ENCODE measurements at regions not wholly inside any gene's neighbourhood (a gene's known extent, or its start where the extent isn't known, plus 50 kb on each side); places are given as distances from the start of the nearest gene placed in this dataset.

DNA sequence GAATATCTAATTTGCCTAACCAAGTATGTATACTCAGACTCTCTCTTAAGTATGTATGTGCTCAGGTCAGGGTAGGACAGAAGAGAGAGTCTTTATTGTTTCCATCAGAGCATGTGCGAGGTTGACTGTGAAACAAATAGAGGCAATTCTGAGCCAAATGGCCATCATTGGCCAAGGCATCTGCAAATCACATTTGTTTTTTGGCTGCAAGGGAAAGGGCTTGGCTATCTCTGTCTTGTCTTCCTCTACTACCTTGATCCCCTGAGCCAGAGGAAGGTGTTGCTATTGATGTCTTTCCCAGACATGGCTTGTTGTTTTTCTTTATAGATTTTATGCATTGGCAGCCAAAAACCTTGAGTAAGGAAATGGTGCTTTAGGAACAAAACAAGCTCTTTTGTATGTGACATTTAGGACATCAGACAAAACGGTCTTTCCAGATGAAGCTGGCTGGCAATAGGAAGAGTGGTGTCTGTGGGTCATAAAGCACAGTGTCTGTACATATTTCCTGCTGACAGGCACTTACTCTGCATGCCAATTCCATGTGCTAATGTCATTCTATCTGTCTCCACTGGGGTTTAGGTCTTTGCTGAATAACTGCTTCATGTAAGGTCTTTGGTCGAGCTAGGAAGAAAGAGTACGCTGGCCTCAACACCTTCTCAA is 163.3 kb downstream of the BRINP2 start:
- TF ChIP-seq, protein P1, sequence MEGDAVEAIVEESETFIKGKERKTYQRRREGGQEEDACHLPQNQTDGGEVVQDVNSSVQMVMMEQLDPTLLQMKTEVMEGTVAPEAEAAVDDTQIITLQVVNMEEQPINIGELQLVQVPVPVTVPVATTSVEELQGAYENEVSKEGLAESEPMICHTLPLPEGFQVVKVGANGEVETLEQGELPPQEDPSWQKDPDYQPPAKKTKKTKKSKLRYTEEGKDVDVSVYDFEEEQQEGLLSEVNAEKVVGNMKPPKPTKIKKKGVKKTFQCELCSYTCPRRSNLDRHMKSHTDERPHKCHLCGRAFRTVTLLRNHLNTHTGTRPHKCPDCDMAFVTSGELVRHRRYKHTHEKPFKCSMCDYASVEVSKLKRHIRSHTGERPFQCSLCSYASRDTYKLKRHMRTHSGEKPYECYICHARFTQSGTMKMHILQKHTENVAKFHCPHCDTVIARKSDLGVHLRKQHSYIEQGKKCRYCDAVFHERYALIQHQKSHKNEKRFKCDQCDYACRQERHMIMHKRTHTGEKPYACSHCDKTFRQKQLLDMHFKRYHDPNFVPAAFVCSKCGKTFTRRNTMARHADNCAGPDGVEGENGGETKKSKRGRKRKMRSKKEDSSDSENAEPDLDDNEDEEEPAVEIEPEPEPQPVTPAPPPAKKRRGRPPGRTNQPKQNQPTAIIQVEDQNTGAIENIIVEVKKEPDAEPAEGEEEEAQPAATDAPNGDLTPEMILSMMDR (IDR thresholded peaks at IDR 0.05) = no peak
- TF ChIP-seq EZH2 (IDR thresholded peaks at IDR 0.05) (no peak), EZH2phosphoT487 (IDR thresholded peaks at IDR 0.05) (no peak)
